ENCODE measurements at regions not wholly inside any gene's neighbourhood (a gene's known extent, or its start where the extent isn't known, plus 50 kb on each side); places are given as distances from the start of the nearest gene placed in this dataset.

DNA sequence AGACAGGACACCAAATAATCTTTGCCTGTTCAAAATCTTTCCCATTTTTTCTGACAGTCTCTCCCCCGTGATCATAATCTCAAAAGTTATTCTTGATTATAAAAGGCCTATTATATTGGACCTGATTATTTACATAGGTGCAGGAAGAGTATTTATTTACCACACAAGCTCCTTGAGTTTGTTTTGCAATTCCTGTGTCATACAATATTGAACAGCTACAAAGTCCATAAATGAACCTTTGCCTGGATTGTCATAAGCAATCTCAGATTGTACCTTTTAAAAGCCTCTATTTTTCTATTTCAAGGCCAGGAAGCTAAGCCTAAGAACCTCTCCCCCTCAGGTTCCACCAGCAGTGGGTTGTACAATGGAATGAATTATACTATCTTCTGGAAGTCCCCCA lies 183.9 kb upstream of the MEOX2 start:
- TF ChIP-seq, protein P1, sequence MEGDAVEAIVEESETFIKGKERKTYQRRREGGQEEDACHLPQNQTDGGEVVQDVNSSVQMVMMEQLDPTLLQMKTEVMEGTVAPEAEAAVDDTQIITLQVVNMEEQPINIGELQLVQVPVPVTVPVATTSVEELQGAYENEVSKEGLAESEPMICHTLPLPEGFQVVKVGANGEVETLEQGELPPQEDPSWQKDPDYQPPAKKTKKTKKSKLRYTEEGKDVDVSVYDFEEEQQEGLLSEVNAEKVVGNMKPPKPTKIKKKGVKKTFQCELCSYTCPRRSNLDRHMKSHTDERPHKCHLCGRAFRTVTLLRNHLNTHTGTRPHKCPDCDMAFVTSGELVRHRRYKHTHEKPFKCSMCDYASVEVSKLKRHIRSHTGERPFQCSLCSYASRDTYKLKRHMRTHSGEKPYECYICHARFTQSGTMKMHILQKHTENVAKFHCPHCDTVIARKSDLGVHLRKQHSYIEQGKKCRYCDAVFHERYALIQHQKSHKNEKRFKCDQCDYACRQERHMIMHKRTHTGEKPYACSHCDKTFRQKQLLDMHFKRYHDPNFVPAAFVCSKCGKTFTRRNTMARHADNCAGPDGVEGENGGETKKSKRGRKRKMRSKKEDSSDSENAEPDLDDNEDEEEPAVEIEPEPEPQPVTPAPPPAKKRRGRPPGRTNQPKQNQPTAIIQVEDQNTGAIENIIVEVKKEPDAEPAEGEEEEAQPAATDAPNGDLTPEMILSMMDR (IDR thresholded peaks at IDR 0.05) = no peak
- DNase-seq (ENCODE audit: low spot score) (no peak), ATAC-seq (ENCODE audit: low FRiP score) (no peak)

DNA sequence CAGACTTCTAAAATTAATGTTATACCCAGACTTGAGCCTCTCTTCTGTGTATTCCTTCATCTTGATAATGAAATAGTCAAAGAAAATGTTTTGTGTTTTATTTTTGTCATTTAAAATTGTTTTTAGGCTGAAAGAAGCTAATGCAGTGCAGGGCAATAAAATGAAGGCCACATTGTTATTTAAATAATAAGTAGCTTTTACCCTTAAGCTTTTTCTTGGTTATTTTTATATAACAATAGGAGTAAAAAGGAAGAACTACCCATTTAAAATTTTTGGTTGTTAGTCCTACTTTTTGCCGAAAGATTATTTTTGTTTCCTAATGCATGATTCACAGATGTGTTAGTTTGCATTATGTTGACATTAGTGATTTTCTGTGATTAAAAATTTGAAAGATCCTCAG lies 181.0 kb upstream of the MEOX2 start:
- DNase-seq (ENCODE audit: low spot score) (no peak), ATAC-seq (ENCODE audit: low FRiP score) (no peak)
- TF ChIP-seq, protein P1 (IDR thresholded peaks at IDR 0.05) = no peak

- ATAC-seq (ENCODE audit: low FRiP score) = peak; percentile 51
- TF ChIP-seq, protein P1 (IDR thresholded peaks at IDR 0.05) = no peak
- no peak for DNase-seq (ENCODE audit: low spot score)
Measured at GRCh38 chr7:15866753-15867152, 180.3 kb upstream of the MEOX2 start.

GRCh38 chr7:15864626-15864991 lies 178.1 kb upstream of the MEOX2 start:
- TF ChIP-seq, protein P1 (IDR thresholded peaks at IDR 0.05) = no peak
- DNase-seq (ENCODE audit: low spot score) = no peak
- ATAC-seq (ENCODE audit: low FRiP score) = no peak

DNA sequence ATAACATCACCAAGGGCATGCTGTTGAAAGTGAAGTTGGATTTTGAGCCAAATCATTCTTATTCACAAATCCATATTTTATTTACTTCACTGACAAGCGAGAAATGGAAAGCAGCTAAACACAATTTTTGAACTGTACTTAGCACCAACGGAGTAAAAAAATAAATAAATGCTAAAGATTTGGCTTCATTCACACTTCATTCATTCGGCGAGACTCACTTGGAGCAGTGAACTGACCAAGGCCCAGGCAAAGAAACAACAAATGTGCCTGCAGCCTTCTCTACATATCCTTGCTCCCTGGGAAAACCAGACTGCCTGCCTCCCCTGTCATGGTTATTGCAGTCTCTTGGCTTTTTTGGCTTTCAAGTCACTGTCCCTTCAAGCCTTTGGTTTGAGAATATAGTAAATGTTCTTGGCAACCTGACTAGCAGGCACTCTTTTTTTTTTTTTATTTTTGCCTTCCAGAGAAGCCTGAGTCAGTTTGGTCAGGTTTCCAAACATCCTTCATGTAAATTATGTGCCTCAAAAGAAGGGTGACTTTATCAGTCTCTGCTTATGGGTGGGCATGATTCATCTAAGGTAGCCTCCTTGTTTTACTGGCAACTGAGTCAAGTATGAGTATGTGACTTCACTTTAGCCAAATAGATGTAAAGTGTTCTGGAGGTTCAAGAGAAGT lies 177.6 kb upstream of the MEOX2 start:
- DNase-seq (ENCODE audit: low spot score) (no peak), ATAC-seq (ENCODE audit: low FRiP score) (peak; percentile 69)
- TF ChIP-seq, protein P1 (IDR thresholded peaks at IDR 0.05) = no peak

DNA sequence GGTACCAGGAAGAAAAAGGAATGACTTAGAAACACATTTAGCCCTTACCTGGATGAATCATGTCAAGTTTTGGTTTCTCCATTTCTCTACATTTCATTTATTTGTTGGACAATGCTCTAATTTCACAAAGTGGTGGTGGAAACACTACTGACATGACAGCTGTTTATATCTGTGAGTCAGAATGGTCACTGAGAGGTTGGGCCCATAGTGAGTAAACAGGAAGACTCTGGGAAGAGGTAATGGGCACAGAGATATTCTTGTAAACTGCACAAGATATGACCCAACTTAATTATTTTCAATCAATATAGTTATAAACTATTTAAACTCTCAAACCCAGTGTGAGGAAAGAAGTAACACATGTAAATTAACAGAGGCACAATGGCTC lies 176.3 kb upstream of the MEOX2 start:
- TF ChIP-seq, protein P1 (IDR thresholded peaks at IDR 0.05) = no peak
- ATAC-seq (ENCODE audit: low FRiP score) (peak; percentile 58), DNase-seq (ENCODE audit: low spot score) (no peak)

- DNase-seq (ENCODE audit: low spot score) (no peak), ATAC-seq (ENCODE audit: low FRiP score) (peak; percentile 23)
- TF ChIP-seq, protein P1 (IDR thresholded peaks at IDR 0.05) = no peak
Measured at GRCh38 chr7:15862016-15862780, 175.7 kb upstream of the MEOX2 start.
